Activated CD4-positive, CD25-positive, alpha-beta regulatory T cell treated with anti-CD3 and anti-CD28 coated beads, Interleukin-2, amount 50 U/mL, for 24 hours (primary cell): ENCODE measurements at regions not wholly inside any gene's neighbourhood (a gene's known extent, or its start where the extent isn't known, plus 50 kb on each side); places are given as distances from the start of the nearest gene placed in this dataset.

Experiments
- ATAC-seq, 2 donors: fragments of 150-1000 bp; cut with Tn5 transposase; one replicate each; pipeline ENCODE4 v1.10.0; 2021; ENCODE audit warnings: mild to moderate bottlenecking in 1 of 2, moderate library complexity in 1 of 2

GRCh38 chr2:215681799-215682596 is 246.1 kb upstream of the FN1 start:
- ATAC-seq = no peak

- no peak for ATAC-seq
These were observed 245.0 kb upstream of the FN1 start for GRCh38 chr2:215680605-215681598.

- no peak for ATAC-seq
These were observed 242.2 kb upstream of the FN1 start for GRCh38 chr2:215678094-215678493.

GRCh38 chr2:215677481-215677880 is 241.6 kb upstream of the FN1 start:
- ATAC-seq = no peak

GRCh38 chr2:215672406-215672805 is 236.5 kb upstream of the FN1 start:
- no peak for ATAC-seq

- ATAC-seq = no peak
These were observed 235.8 kb upstream of the FN1 start for GRCh38 chr2:215671691-215672090.

GRCh38 chr2:215671244-215671643 is 235.4 kb upstream of the FN1 start:
- ATAC-seq = no peak

GRCh38 chr2:215670396-215670795 is 234.5 kb upstream of the FN1 start:
- no peak for ATAC-seq

GRCh38 chr2:215668378-215668775 is 232.5 kb upstream of the FN1 start:
- ATAC-seq = no peak

GRCh38 chr2:215667585-215668377 is 231.9 kb upstream of the FN1 start:
- no peak for ATAC-seq

- no peak for ATAC-seq
These were observed 229.1 kb upstream of the FN1 start for GRCh38 chr2:215664847-215665525.

GRCh38 chr2:215662715-215663114 is 226.8 kb upstream of the FN1 start:
- no peak for ATAC-seq

- no peak for ATAC-seq
These were observed 224.8 kb upstream of the FN1 start for GRCh38 chr2:215660687-215661086.

- ATAC-seq = no peak
These were observed 223.8 kb upstream of the FN1 start for GRCh38 chr2:215659650-215660049.

- no peak for ATAC-seq
These were observed 222.9 kb upstream of the FN1 start for GRCh38 chr2:215658635-215659305.

GRCh38 chr2:215657844-215658243 is 222.0 kb upstream of the FN1 start:
- ATAC-seq = no peak

- no peak for ATAC-seq
These were observed 218.4 kb upstream of the FN1 start for GRCh38 chr2:215654148-215654819.

GRCh38 chr2:215653344-215654030 is 217.6 kb upstream of the FN1 start:
- ATAC-seq = no peak

GRCh38 chr2:215652388-215652787 is 216.5 kb upstream of the FN1 start:
- no peak for ATAC-seq

GRCh38 chr2:215651412-215651811 is 215.5 kb upstream of the FN1 start:
- no peak for ATAC-seq
